Neural cell (in vitro differentiated cells): ENCODE measurements at regions not wholly inside any gene's neighbourhood (a gene's known extent, or its start where the extent isn't known, plus 50 kb on each side); places are given as distances from the start of the nearest gene placed in this dataset.
"Not testable (repeated sequence)": the region's sequence is repeated elsewhere in the genome, so short reads cannot be mapped to it uniquely, and the experiment has no call there.

Source experiments
- H2AFZ ChIP-seq: fragments of 200-600, 300-800 bp; sonication (generic), shearing (Covaris generic); 2 replicates; pipeline ENCODE4 v1.6.0; 2014; ENCODE audit warnings: low read depth, mild to moderate bottlenecking, antibody characterized with exemption, low read length, moderate library complexity
- H3F3A ChIP-seq: fragments of 200-600 bp; shearing (Covaris generic); 2 replicates; pipeline ENCODE4 v1.6.1; 2016; ENCODE audit warnings: mild to moderate bottlenecking, moderate library complexity, mixed read lengths, antibody characterized with exemption, low read length; ENCODE audit not compliant: insufficient read depth, poor library complexity, severe bottlenecking
- H3K27ac ChIP-seq: fragments of 200-600, 300-800 bp; sonication (generic), shearing (Covaris generic); 2 replicates; pipeline ENCODE4 v1.5.1; 2014; ENCODE audit warnings: mild to moderate bottlenecking, low read length, moderate library complexity
- H3K27me3 ChIP-seq: fragments of 300-800, 200-600 bp; sonication (generic), shearing (Covaris generic); 2 replicates; pipeline ENCODE4 v1.6.0; 2014; ENCODE audit warnings: mild to moderate bottlenecking, low read depth, low read length, moderate library complexity; ENCODE audit not compliant: insufficient read depth
- H3K36me3 ChIP-seq: fragments of 300-800, 200-600 bp; sonication (generic), shearing (Covaris generic); 2 replicates; pipeline ENCODE4 v1.5.1; 2014; ENCODE audit warnings: mild to moderate bottlenecking, antibody characterized with exemption, low read length, moderate library complexity; ENCODE audit not compliant: insufficient read depth
- H3K4me2 ChIP-seq: fragments of 300-800, 200-600 bp; sonication (generic), shearing (Covaris generic); 2 replicates; pipeline ENCODE4 v1.6.0; 2014; ENCODE audit warnings: mild to moderate bottlenecking, low read length
- H3K4me3 ChIP-seq: fragments of 300-800, 200-600 bp; sonication (generic), shearing (Covaris generic); 2 replicates; pipeline ENCODE4 v1.5.1; 2014; ENCODE audit warnings: mild to moderate bottlenecking, low read length, moderate library complexity
- H3K79me2 ChIP-seq: fragments of 200-600 bp; shearing (Covaris generic); replicated peaks from 2 replicates; pipeline ENCODE4 v1.6.0; 2014; ENCODE audit warnings: mild to moderate bottlenecking, low read length, moderate library complexity; ENCODE audit not compliant: insufficient read depth
- H3K9ac ChIP-seq: fragments of 300-800, 200-600 bp; sonication (generic), shearing (Covaris generic); 2 replicates; pipeline ENCODE4 v1.6.1; 2016; ENCODE audit warnings: mild to moderate bottlenecking, low read length, mixed read lengths
- H3K9me2 ChIP-seq: fragments of 200-600 bp; shearing (Covaris generic); 2 replicates; pipeline ENCODE4 v1.6.1; 2016; ENCODE audit warnings: mild to moderate bottlenecking, low read length, mixed read lengths; ENCODE audit not compliant: insufficient read depth
- H3K9me3 ChIP-seq: fragments of 200-600, 300-800 bp; sonication (generic), shearing (Covaris generic); 2 replicates; pipeline ENCODE4 v1.6.1; 2016; ENCODE audit warnings: mild to moderate bottlenecking, mixed run types, low read length, moderate library complexity, mixed read lengths
- H4K20me1 ChIP-seq: fragments of 200-600 bp; shearing (Covaris generic); 2 replicates; pipeline ENCODE4 v1.6.1; 2016; ENCODE audit warnings: mild to moderate bottlenecking, mixed run types; ENCODE audit not compliant: insufficient read depth
- CTCF ChIP-seq: fragments of 450-650 bp; IDR thresholded peaks from 2 replicates; pipeline ENCODE4 v1.5.1; 2014; ENCODE audit warnings: antibody characterized with exemption, mild to moderate bottlenecking, moderate library complexity; ENCODE audit not compliant: poor library complexity, severe bottlenecking
- EP300 ChIP-seq: fragments of 450-650 bp; conservative IDR thresholded peaks from 2 replicates; pipeline ENCODE4 v1.6.1; 2014; ENCODE audit warnings: antibody characterized with exemption, mild to moderate bottlenecking, moderate library complexity; ENCODE audit not compliant: poor library complexity, severe bottlenecking
- EZH2 ChIP-seq: fragments of 200-600, 300-800 bp; shearing (Covaris generic), sonication (generic); IDR thresholded peaks from 2 replicates; pipeline ENCODE4 v1.6.1; 2014; ENCODE audit warnings: antibody characterized with exemption, low read length, borderline replicate concordance, mild to moderate bottlenecking; ENCODE audit not compliant: insufficient read depth, poor library complexity, severe bottlenecking
- MXI1 ChIP-seq: fragments of 450-650 bp; conservative IDR thresholded peaks from 2 replicates; pipeline ENCODE4 v1.6.1; 2014; ENCODE audit warnings: antibody characterized with exemption, mild to moderate bottlenecking; ENCODE audit not compliant: poor library complexity, severe bottlenecking
- POLR2AphosphoS5 ChIP-seq: IDR thresholded peaks from 2 replicates; pipeline ENCODE4 v1.6.1; 2012
- RAD21 ChIP-seq: fragments of 450-650 bp; conservative IDR thresholded peaks from 2 replicates; pipeline ENCODE4 v1.6.1; 2014; ENCODE audit warnings: antibody characterized with exemption, mild to moderate bottlenecking, moderate library complexity
- REST ChIP-seq: IDR thresholded peaks from 2 replicates; pipeline ENCODE4 v1.6.1; 2012; ENCODE audit warnings: borderline replicate concordance
- SMC3 ChIP-seq: fragments of 450-650 bp; conservative IDR thresholded peaks from 2 replicates; pipeline ENCODE4 v1.6.1; 2014; ENCODE audit warnings: antibody characterized with exemption, mild to moderate bottlenecking, moderate library complexity; ENCODE audit not compliant: poor library complexity
- TAF1 ChIP-seq: IDR thresholded peaks from 2 replicates; pipeline ENCODE4 v1.6.1; 2012; ENCODE audit warnings: low read depth

GRCh38 chr4:1566838-1567518 lies 117.1 kb downstream of the FAM53A start:
- TF ChIP-seq CTCF (no peak), TAF1 (no peak), POLR2AphosphoS5 (no peak), MXI1 (no peak), REST (no peak), EZH2 (no peak), RAD21 (no peak), SMC3 (no peak), EP300 (no peak)
- Histone ChIP-seq H2AFZ (no peak overlapping the region), H4K20me1 (no peaks in the 10 kb centered on the region), H3K27me3 (no peaks in the 10 kb centered on the region), H3K27ac (no peak overlapping the region), H3F3A (no peaks in the 10 kb centered on the region), H3K4me3 (no peak overlapping the region), H3K9me3 (no peaks in the 10 kb centered on the region), H3K36me3 (no peaks in the 10 kb centered on the region), H3K4me2 (no peak overlapping the region), H3K9me2 (no peaks in the 10 kb centered on the region), H3K79me2 (no peaks in the 10 kb centered on the region), H3K9ac (no peak overlapping the region)

GRCh38 chr4:1566301-1566837 lies 117.7 kb downstream of the FAM53A start:
- not testable (repeated sequence) for H3F3A ChIP-seq, H3K36me3 ChIP-seq, H3K9me2 ChIP-seq, H3K27ac ChIP-seq, H4K20me1 ChIP-seq, H3K79me2 ChIP-seq, H2AFZ ChIP-seq, H3K9ac ChIP-seq, H3K9me3 ChIP-seq, H3K4me3 ChIP-seq, H3K4me2 ChIP-seq, H3K27me3 ChIP-seq
